CD4-positive, alpha-beta T cell (primary cell): ENCODE measurements at regions not wholly inside any gene's neighbourhood (a gene's known extent, or its start where the extent isn't known, plus 50 kb on each side); places are given as distances from the start of the nearest gene placed in this dataset.

Source experiments
- ATAC-seq: fragments of 200-7000 bp; cut with Tn5 transposase; one replicate; pipeline ENCODE4 v1.10.0; 2022; ENCODE audit warnings: mild to moderate bottlenecking; ENCODE audit not compliant: poor library complexity
- CTCF ChIA-PET: fragments of 350-600 bp; sonication (Branson Sonifier 250); formaldehyde crosslinking; loops from one replicate; lab custom pipeline; 2021; ENCODE audit warnings: antibody characterized with exemption, inconsistent platforms; lab: Charles Lee
- POLR2A ChIA-PET: fragments of 350-600 bp; sonication (Branson Sonifier 250); formaldehyde crosslinking; loops from one replicate; lab custom pipeline; 2021; ENCODE audit warnings: antibody characterized with exemption, inconsistent platforms; lab: Charles Lee
- DNase-seq, 14 experiments: peaks; one replicate each; pipeline ENCODE4 v3.0.0-alpha.2; 2013 to 2020; ENCODE audit warnings: mixed read lengths in 2 of 14
- H3K27ac ChIP-seq, 2 donors: one replicate each; pipeline versions ENCODE4 v1.5.1 to v1.7.0; 2013; ENCODE audit warnings: low read length in 2 of 2, low read depth in 1 of 2, mild to moderate bottlenecking in 1 of 2
- H3K27me3 ChIP-seq, 2 experiments: 1 replicate in 1 of 2; 2 replicates in 1 of 2; pipeline versions ENCODE4 v1.6.1 to v1.7.0; 2013; ENCODE audit warnings: low read length in 2 of 2, control low read depth in 1 of 2, mild to moderate bottlenecking in 1 of 2, moderate library complexity in 1 of 2; ENCODE audit not compliant: insufficient read depth in 2 of 2, control insufficient read depth in 1 of 2
- H3K36me3 ChIP-seq: one replicate; pipeline ENCODE4 v1.6.1; 2013; ENCODE audit warnings: low read length, control low read depth; ENCODE audit not compliant: insufficient read depth
- H3K4me1 ChIP-seq: one replicate; pipeline ENCODE4 v1.6.1; 2013; ENCODE audit warnings: low read length, control low read depth; ENCODE audit not compliant: insufficient read depth
- H3K4me3 ChIP-seq: one replicate; pipeline ENCODE4 v1.5.1; 2013; ENCODE audit warnings: mild to moderate bottlenecking, low read length, moderate library complexity
- H3K9me3 ChIP-seq, 2 experiments: 1 replicate in 1 of 2; 2 replicates in 1 of 2; pipeline versions ENCODE4 v1.6.1 to v1.7.0; 2013; ENCODE audit warnings: low read length in 2 of 2, mild to moderate bottlenecking in 2 of 2, control low read depth in 1 of 2, moderate library complexity in 1 of 2; ENCODE audit not compliant: control insufficient read depth in 1 of 2, insufficient read depth in 1 of 2
- H3K27ac Mint-ChIP-seq: one replicate; pipeline ENCODE4 v1.8.0; 2020; ENCODE audit warnings: mixed read lengths
- H3K27me3 Mint-ChIP-seq: one replicate; pipeline ENCODE4 v1.8.0; 2021; ENCODE audit warnings: mixed read lengths
- H3K36me3 Mint-ChIP-seq: one replicate; pipeline ENCODE4 v1.8.0; 2021; ENCODE audit warnings: low read depth, mixed read lengths
- H3K4me1 Mint-ChIP-seq: one replicate; pipeline ENCODE4 v1.8.0; 2021; ENCODE audit warnings: low read depth, mixed read lengths
- H3K4me3 Mint-ChIP-seq: one replicate; pipeline ENCODE4 v1.8.0; 2020; ENCODE audit warnings: mild to moderate bottlenecking, mixed read lengths
- H3K9me3 Mint-ChIP-seq: one replicate; pipeline ENCODE4 v1.8.0; 2020; ENCODE audit warnings: mixed read lengths
- intact Hi-C, 2 experiments: fragments of 100-400 bp; cut with DNase I in 1 of 2; cut with micrococcal nuclease in 1 of 2; formaldehyde crosslinking; loops; one replicate each; pipeline versions ENCODE4 v1.15.1 to v1.9.0; 2023 to 2025; cut with DNase I, micrococcal nuclease
- TF ChIP-seq, protein P1 (sequence below): fragments of 200-600 bp; IDR thresholded peaks from one replicate; pipeline ENCODE4 v1.8.0; 2022; ENCODE audit warnings: antibody characterized with exemption, mild to moderate bottlenecking

DNA sequence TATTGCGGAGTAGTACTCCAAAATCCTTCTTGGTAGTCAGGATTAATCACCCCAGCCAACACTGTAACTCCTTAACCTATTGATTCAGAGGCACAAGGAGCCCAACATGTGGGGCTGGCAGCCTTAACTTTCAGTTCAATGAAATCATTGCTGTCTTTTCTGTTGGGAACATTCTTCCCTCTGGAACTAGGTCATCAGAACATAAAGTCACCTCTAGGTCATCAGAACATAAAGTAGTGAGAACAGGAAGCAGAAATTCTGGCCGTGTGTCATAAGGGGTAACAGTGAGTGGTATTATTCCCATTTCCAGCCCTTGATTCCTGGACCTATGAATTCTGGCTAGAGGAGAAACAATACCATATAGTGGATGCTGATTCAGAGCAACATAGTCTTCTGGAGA is 71.5 kb upstream of the TNIK start:
- CTCF ChIA-PET, result no interaction called here
- Histone ChIP-seq H3K36me3 (no peaks in the 10 kb centered on the region), H3K27me3 (no peaks in the 10 kb centered on the region), H3K9me3 (no peaks in the 10 kb centered on the region), H3K4me3 (no peak overlapping the region), H3K4me1 (no peaks in the 10 kb centered on the region), H3K27ac (no peak overlapping the region)
- no peak for DNase-seq
- no peaks in the 10 kb centered on the region for H3K9me3 Mint-ChIP-seq
- no peak overlapping the region for H3K4me3 Mint-ChIP-seq
- POLR2A ChIA-PET, result no interaction called here
- H3K4me1 Mint-ChIP-seq, result no peaks in the 10 kb centered on the region
- TF ChIP-seq, protein P1, sequence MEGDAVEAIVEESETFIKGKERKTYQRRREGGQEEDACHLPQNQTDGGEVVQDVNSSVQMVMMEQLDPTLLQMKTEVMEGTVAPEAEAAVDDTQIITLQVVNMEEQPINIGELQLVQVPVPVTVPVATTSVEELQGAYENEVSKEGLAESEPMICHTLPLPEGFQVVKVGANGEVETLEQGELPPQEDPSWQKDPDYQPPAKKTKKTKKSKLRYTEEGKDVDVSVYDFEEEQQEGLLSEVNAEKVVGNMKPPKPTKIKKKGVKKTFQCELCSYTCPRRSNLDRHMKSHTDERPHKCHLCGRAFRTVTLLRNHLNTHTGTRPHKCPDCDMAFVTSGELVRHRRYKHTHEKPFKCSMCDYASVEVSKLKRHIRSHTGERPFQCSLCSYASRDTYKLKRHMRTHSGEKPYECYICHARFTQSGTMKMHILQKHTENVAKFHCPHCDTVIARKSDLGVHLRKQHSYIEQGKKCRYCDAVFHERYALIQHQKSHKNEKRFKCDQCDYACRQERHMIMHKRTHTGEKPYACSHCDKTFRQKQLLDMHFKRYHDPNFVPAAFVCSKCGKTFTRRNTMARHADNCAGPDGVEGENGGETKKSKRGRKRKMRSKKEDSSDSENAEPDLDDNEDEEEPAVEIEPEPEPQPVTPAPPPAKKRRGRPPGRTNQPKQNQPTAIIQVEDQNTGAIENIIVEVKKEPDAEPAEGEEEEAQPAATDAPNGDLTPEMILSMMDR, result no peak
- H3K27me3 Mint-ChIP-seq, result no peaks in the 10 kb centered on the region
- no peaks in the 10 kb centered on the region for H3K36me3 Mint-ChIP-seq
- no peak for ATAC-seq
- no peak overlapping the region for H3K27ac Mint-ChIP-seq
- intact Hi-C loops, result no loop called here

DNA sequence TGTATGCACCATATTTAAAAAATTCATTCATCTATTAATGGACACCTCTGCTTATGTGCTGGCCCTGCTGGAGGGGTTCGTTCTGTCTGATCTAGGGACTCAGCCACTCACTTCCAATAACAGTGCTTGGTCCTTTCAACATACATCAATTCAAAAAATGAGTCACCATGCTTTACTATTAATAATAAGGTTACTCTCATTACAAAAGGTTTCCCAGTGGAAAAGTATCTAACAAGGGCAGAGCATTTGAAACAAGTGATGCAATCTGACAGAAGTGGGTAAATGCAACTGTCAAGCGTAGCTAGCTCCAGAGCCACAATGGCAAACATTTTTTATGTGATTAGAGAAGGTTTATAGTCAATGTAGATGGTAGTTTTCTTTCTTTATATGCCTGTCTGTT is 67.9 kb upstream of the TNIK start:
- Histone ChIP-seq H3K27me3 (no peaks in the 10 kb centered on the region), H3K27ac (no peak overlapping the region), H3K36me3 (no peaks in the 10 kb centered on the region), H3K4me1 (no peaks in the 10 kb centered on the region), H3K9me3 (peaks cover 0 to 5% of the 10 kb centered on the region in 2 experiments), H3K4me3 (no peak overlapping the region)
- Mint-ChIP-seq H3K9me3 (no peaks in the 10 kb centered on the region), H3K36me3 (no peaks in the 10 kb centered on the region), H3K4me3 (no peak overlapping the region), H3K4me1 (no peaks in the 10 kb centered on the region), H3K27me3 (no peaks in the 10 kb centered on the region), H3K27ac (no peak overlapping the region)
- intact Hi-C loops, result no loop called here
- TF ChIP-seq, protein P1, result no peak
- ATAC-seq (no peak), DNase-seq (no peak)
- ChIA-PET POLR2A (no interaction called here), CTCF (no interaction called here)

DNA sequence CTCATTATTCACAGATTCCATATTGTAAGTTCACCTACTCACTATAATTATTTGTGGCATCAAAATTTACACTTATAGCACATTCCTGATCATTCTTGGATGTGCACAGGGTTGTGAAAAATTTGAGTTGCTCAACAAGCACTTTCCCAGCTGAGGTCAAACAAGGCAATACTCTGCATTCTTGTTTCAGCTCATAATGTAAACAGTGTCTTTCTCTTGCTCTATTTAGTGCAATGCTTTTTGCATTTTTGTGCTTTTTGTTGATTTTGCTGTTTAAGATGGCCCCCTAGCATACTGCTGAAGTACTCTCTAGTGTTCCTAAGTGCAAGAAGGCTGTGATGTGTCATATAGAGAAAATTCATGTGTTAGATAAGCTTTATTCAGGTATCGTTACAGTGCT is 66.7 kb upstream of the TNIK start:
- Histone ChIP-seq H3K4me3 (no peak overlapping the region), H3K9me3 (peaks cover 0 to 5% of the 10 kb centered on the region in 2 experiments), H3K4me1 (no peaks in the 10 kb centered on the region), H3K36me3 (no peaks in the 10 kb centered on the region), H3K27me3 (no peaks in the 10 kb centered on the region), H3K27ac (no peak overlapping the region)
- no peaks in the 10 kb centered on the region for H3K9me3 Mint-ChIP-seq
- ChIA-PET POLR2A (no interaction called here), CTCF (no interaction called here)
- H3K27me3 Mint-ChIP-seq, result no peaks in the 10 kb centered on the region
- no peak for DNase-seq
- no peak overlapping the region for H3K27ac Mint-ChIP-seq
- H3K4me3 Mint-ChIP-seq, result no peak overlapping the region
- no peak for ATAC-seq
- H3K36me3 Mint-ChIP-seq, result no peaks in the 10 kb centered on the region
- TF ChIP-seq, protein P1, result no peak
- intact Hi-C loops, result no loop called here
- H3K4me1 Mint-ChIP-seq, result no peaks in the 10 kb centered on the region
